IMR-90 (cell line): ENCODE measurements at regions not wholly inside any gene's neighbourhood (a gene's known extent, or its start where the extent isn't known, plus 50 kb on each side); places are given as distances from the start of the nearest gene placed in this dataset.

Source experiments
- ATAC-seq: fragments of 200-7000 bp; cut with Tn5 transposase; 2 replicates; pipeline ENCODE4 v1.9.1; 2020; ENCODE audit warnings: low read depth, mild to moderate bottlenecking, moderate library complexity
- BruUV-seq: library from RNA; stranded (reverse); fragments of 400-500 nt; replicated peaks from 2 replicates; lab custom pipeline; 2021; lab: Mats Ljungman, UMichigan
- CTCF ChIA-PET: fragments of 300-600 bp; formaldehyde crosslinking; extraction: SDS; loops from one replicate; lab custom pipeline; 2021; ENCODE audit warnings: antibody characterized with exemption; lab: Yijun Ruan, JAX
- POLR2A ChIA-PET: fragments of 300-600 bp; sonication (Branson Sonifier 250); formaldehyde crosslinking; loops from one replicate; lab custom pipeline; 2022; ENCODE audit warnings: antibody characterized with exemption; ENCODE audit not compliant: unreplicated experiment; lab: Charles Lee
- DNase-seq: peaks from one replicate; pipeline ENCODE4 v3.0.0; 2013
- H2AFZ ChIP-seq: replicated peaks from 2 replicates; pipeline ENCODE3; 2013; ENCODE audit warnings: low read length, mild to moderate bottlenecking; ENCODE audit not compliant: poor library complexity
- H2AK5ac ChIP-seq: 2 replicates; pipeline ENCODE4 v1.6.1; 2013; ENCODE audit warnings: low read depth, low read length, inconsistent platforms
- H2AK9ac ChIP-seq: replicated peaks from 2 replicates; pipeline ENCODE3; 2013; ENCODE audit warnings: mild to moderate bottlenecking, low read depth, low read length, moderate library complexity; ENCODE audit not compliant: poor library complexity
- H2BK120ac ChIP-seq: 2 replicates; pipeline ENCODE4 v1.6.1; 2013; ENCODE audit warnings: low read depth, low read length, inconsistent platforms
- H2BK15ac ChIP-seq: 3 replicates; pipeline ENCODE4 v1.6.1; 2013; ENCODE audit warnings: low read depth, low read length, inconsistent platforms
- H2BK20ac ChIP-seq: 2 replicates; pipeline ENCODE4 v1.6.1; 2013; ENCODE audit warnings: low read depth, mild to moderate bottlenecking, inconsistent platforms, low read length, moderate library complexity
- H2BK5ac ChIP-seq: 2 replicates; pipeline ENCODE4 v1.6.1; 2013; ENCODE audit warnings: mild to moderate bottlenecking, low read depth, low read length, inconsistent platforms; ENCODE audit not compliant: poor library complexity, severe bottlenecking
- H3K14ac ChIP-seq: replicated peaks from 2 replicates; pipeline ENCODE4 v1.6.1; 2013; ENCODE audit warnings: low read depth, low read length, inconsistent platforms
- H3K18ac ChIP-seq: 2 replicates; pipeline ENCODE4 v1.6.1; 2013; ENCODE audit warnings: low read depth, low read length, control low read depth
- H3K23ac ChIP-seq: 2 replicates; pipeline ENCODE4 v1.6.1; 2013; ENCODE audit warnings: low read depth, low read length, inconsistent platforms
- H3K27ac ChIP-seq: 2 replicates; pipeline ENCODE4 v1.5.1; 2013; ENCODE audit warnings: mild to moderate bottlenecking, control low read depth, low read length; ENCODE audit not compliant: insufficient read depth
- H3K27me3 ChIP-seq: 2 replicates; pipeline ENCODE4 v1.6.1; 2013; ENCODE audit warnings: low read length; ENCODE audit not compliant: control insufficient read depth, insufficient read depth
- H3K36me3 ChIP-seq: 2 replicates; pipeline ENCODE4 v1.6.1; 2013; ENCODE audit warnings: low read length, mixed read lengths; ENCODE audit not compliant: control insufficient read depth, insufficient read depth
- H3K4ac ChIP-seq: 2 replicates; pipeline ENCODE4 v1.6.1; 2013; ENCODE audit warnings: low read depth, low read length, inconsistent platforms
- H3K4me1 ChIP-seq: 2 replicates; pipeline ENCODE4 v1.6.1; 2013; ENCODE audit warnings: low read length, mixed read lengths; ENCODE audit not compliant: control insufficient read depth, insufficient read depth
- H3K4me2 ChIP-seq: 2 replicates; pipeline ENCODE4 v1.6.1; 2013; ENCODE audit warnings: low read depth, mild to moderate bottlenecking, control low read depth, low read length, moderate library complexity
- H3K4me3 ChIP-seq: 2 replicates; pipeline ENCODE4 v1.5.1; 2013; ENCODE audit warnings: low read depth, mild to moderate bottlenecking, control low read depth, low read length, moderate library complexity; ENCODE audit not compliant: insufficient read depth
- H3K56ac ChIP-seq: 2 replicates; pipeline ENCODE4 v1.6.1; 2013; ENCODE audit warnings: low read length, inconsistent platforms; ENCODE audit not compliant: insufficient read depth; ENCODE audit errors: extremely low read depth
- H3K79me1 ChIP-seq, 2 experiments: 2 replicates each; pipeline ENCODE4 v1.6.1; 2013; ENCODE audit warnings: low read length in 2 of 2, inconsistent platforms in 1 of 2, low read depth in 1 of 2
- H3K9ac ChIP-seq: 2 replicates; pipeline ENCODE4 v1.6.1; 2013; ENCODE audit warnings: low read depth, low read length, control low read depth
- H3K9me1 ChIP-seq: 2 replicates; pipeline ENCODE4 v1.6.1; 2013; ENCODE audit warnings: low read length, inconsistent platforms; ENCODE audit not compliant: insufficient read depth
- H3K9me3 ChIP-seq: 2 replicates; pipeline ENCODE4 v1.6.1; 2013; ENCODE audit warnings: low read length; ENCODE audit not compliant: control insufficient read depth, insufficient read depth
- H4K20me1 ChIP-seq: 2 replicates; pipeline ENCODE4 v1.6.1; 2013; ENCODE audit warnings: low read length, inconsistent platforms; ENCODE audit not compliant: insufficient read depth
- H4K5ac ChIP-seq: 2 replicates; pipeline ENCODE4 v1.6.1; 2013; ENCODE audit warnings: mild to moderate bottlenecking, low read depth, low read length, control low read depth
- H4K8ac ChIP-seq, 2 experiments: 2 replicates each; pipeline ENCODE4 v1.6.1; 2013; ENCODE audit warnings: low read depth in 2 of 2, low read length in 2 of 2, control low read depth in 1 of 2, inconsistent platforms in 1 of 2
- H4K91ac ChIP-seq: 2 replicates; pipeline ENCODE4 v1.6.1; 2013; ENCODE audit warnings: low read depth, low read length, inconsistent platforms; ENCODE audit not compliant: insufficient read depth
- CEBPB ChIP-seq: IDR thresholded peaks from 2 replicates; pipeline ENCODE4 v1.6.1; 2012; ENCODE audit warnings: low read depth, low read length, improper control_type of control experiment
- CHD1 ChIP-seq: IDR thresholded peaks from 2 replicates; pipeline ENCODE4 v1.6.1; 2012; ENCODE audit warnings: low read depth, low read length, improper control_type of control experiment
- CTCF ChIP-seq: conservative IDR thresholded peaks from 2 replicates; pipeline ENCODE4 v1.5.1; 2012; ENCODE audit warnings: mild to moderate bottlenecking, low read depth, low read length, improper control_type of control experiment
- ELK1 ChIP-seq: fragments of 150-350 bp; IDR thresholded peaks from 2 replicates; pipeline ENCODE4 v1.6.1; 2016; ENCODE audit warnings: low read depth, mild to moderate bottlenecking, low read length, moderate library complexity, borderline replicate concordance
- FOS ChIP-seq: fragments of 150-350 bp; IDR thresholded peaks from 2 replicates; pipeline ENCODE4 v1.6.1; 2016; ENCODE audit warnings: low read depth, low read length
- MAFK ChIP-seq: IDR thresholded peaks from 2 replicates; pipeline ENCODE4 v1.6.1; 2012; ENCODE audit warnings: low read depth, low read length, improper control_type of control experiment
- MAZ ChIP-seq: IDR thresholded peaks from 2 replicates; pipeline ENCODE4 v1.6.1; 2012; ENCODE audit warnings: low read depth, mild to moderate bottlenecking, low read length, improper control_type of control experiment, moderate library complexity, borderline replicate concordance
- NFE2L2 ChIP-seq: fragments of 150-350 bp; IDR thresholded peaks from 2 replicates; pipeline ENCODE4 v1.6.1; 2016; ENCODE audit warnings: low read depth, mild to moderate bottlenecking, low read length
- USF2 ChIP-seq: fragments of 150-350 bp; IDR thresholded peaks from 2 replicates; pipeline ENCODE4 v1.6.1; 2017; ENCODE audit warnings: mild to moderate bottlenecking, antibody characterized with exemption, low read length, low read depth
- WGBS, 2 experiments: methylation state at CpG; one replicate each; pipeline versions ENCODE4 v1.1.5 to v1.1.7; 2013; ENCODE audit warnings: missing lambda C conversion rate in 2 of 2; ENCODE audit not compliant: insufficient read length in 1 of 2; ENCODE audit errors: extremely low coverage in 2 of 2; 5-methylcytosine and 5-hydroxymethylcytosine counted together
- dilution Hi-C: fragments of 300-500 bp; cut with HindIII; formaldehyde crosslinking; loops from one replicate; pipeline ENCODE4 v1.14.3; 2018; ENCODE audit warnings: low sequenced_read_pairs; ENCODE audit not compliant: unreplicated experiment
- in situ Hi-C: fragments of 300-500 bp; cut with MboI; formaldehyde crosslinking; loops from 3 replicates; pipeline ENCODE4 v1.14.3; 2019; ENCODE audit warnings: low sequenced_read_pairs, inconsistent platforms, mixed read lengths
- intact Hi-C: fragments of 100-400 bp; cut with micrococcal nuclease; formaldehyde crosslinking; loops from 2 replicates; pipeline ENCODE4 v1.10.0; 2022

GRCh38 chr2:61722318-61722717 lies 131.5 kb downstream of the FAM161A start:
- Histone ChIP-seq H3K4ac (no peak overlapping the region), H2BK20ac (no peak overlapping the region), H4K5ac (no peak overlapping the region), H4K8ac (no peak overlapping the region), H4K20me1 (no peaks in the 10 kb centered on the region), H2AFZ (no peak overlapping the region), H2BK5ac (no peak overlapping the region), H3K23ac (no peak overlapping the region), H3K14ac (no peak overlapping the region), H3K79me1 (no peaks in the 10 kb centered on the region), H3K9ac (no peak overlapping the region), H3K56ac (no peak overlapping the region), H3K4me3 (no peak overlapping the region), H2AK9ac (no peak overlapping the region), H2BK120ac (no peak overlapping the region), H3K9me1 (no peaks in the 10 kb centered on the region), H3K36me3 (no peaks in the 10 kb centered on the region), H3K18ac (no peak overlapping the region), H4K91ac (no peak overlapping the region), H3K4me2 (no peak overlapping the region), H3K9me3 (peaks cover 3% of the 10 kb centered on the region), H3K27me3 (peaks cover 7% of the 10 kb centered on the region; the same call in 1 of the 2 replicates), H3K27ac (no peak overlapping the region), H2AK5ac (no peak overlapping the region), H2BK15ac (no peak overlapping the region), H3K4me1 (no peaks in the 10 kb centered on the region)
- ATAC-seq: no peak
- intact Hi-C loops (no loop called here), dilution Hi-C loops (no loop called here), in situ Hi-C loops (no loop called here)
- DNase-seq: no peak
- WGBS, 2 experiments: no CpG with 5 or more reads among the region's 1 CpG
- TF ChIP-seq MAFK: no peak
- TF ChIP-seq CHD1: no peak
- TF ChIP-seq NFE2L2: no peak
- no peak for TF ChIP-seq FOS
- no peak for TF ChIP-seq CTCF
- no peak for TF ChIP-seq MAZ
- TF ChIP-seq ELK1: no peak
- no peak for TF ChIP-seq USF2
- no peak for TF ChIP-seq CEBPB
- ChIA-PET CTCF (interaction anchor here (0.6 to 1.2 kb wide), 2 partner anchors 14 to 271 kb away, joined by 3 to 5 read pairs; no protein-coding TSS in a partner anchor), POLR2A (no interaction called here)
- BruUV-seq: no TSS peak
